ENCODE measurements at regions not wholly inside any gene's neighbourhood (a gene's known extent, or its start where the extent isn't known, plus 50 kb on each side); places are given as distances from the start of the nearest gene placed in this dataset.

- H3K27me3 Mint-ChIP-seq (ENCODE audit: unreplicated experiment): no peaks in the 10 kb centered on the region
- DNase-seq (ENCODE audit: extremely low spot score, unreplicated experiment): no peak
- peaks cover 20% of the 10 kb centered on the region for H3K4me1 Mint-ChIP-seq (ENCODE audit: unreplicated experiment)
- no peaks in the 10 kb centered on the region for H3K9me3 Mint-ChIP-seq (ENCODE audit: unreplicated experiment)
- H3K27ac Mint-ChIP-seq (ENCODE audit: unreplicated experiment): no peak overlapping the region
- H3K4me3 Mint-ChIP-seq (ENCODE audit: unreplicated experiment): no peak overlapping the region
- H3K36me3 Mint-ChIP-seq (ENCODE audit: unreplicated experiment): no peaks in the 10 kb centered on the region
- TF ChIP-seq, protein P1, sequence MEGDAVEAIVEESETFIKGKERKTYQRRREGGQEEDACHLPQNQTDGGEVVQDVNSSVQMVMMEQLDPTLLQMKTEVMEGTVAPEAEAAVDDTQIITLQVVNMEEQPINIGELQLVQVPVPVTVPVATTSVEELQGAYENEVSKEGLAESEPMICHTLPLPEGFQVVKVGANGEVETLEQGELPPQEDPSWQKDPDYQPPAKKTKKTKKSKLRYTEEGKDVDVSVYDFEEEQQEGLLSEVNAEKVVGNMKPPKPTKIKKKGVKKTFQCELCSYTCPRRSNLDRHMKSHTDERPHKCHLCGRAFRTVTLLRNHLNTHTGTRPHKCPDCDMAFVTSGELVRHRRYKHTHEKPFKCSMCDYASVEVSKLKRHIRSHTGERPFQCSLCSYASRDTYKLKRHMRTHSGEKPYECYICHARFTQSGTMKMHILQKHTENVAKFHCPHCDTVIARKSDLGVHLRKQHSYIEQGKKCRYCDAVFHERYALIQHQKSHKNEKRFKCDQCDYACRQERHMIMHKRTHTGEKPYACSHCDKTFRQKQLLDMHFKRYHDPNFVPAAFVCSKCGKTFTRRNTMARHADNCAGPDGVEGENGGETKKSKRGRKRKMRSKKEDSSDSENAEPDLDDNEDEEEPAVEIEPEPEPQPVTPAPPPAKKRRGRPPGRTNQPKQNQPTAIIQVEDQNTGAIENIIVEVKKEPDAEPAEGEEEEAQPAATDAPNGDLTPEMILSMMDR (IDR thresholded peaks at IDR 0.05): no peak
Measured at GRCh38 chr15:29872716-29873115, 50.4 kb upstream of the TJP1 start.

All from osteocyte (in vitro differentiated cells).